Caco-2 (cell line): ENCODE measurements at regions not wholly inside any gene's neighbourhood (a gene's known extent, or its start where the extent isn't known, plus 50 kb on each side); places are given as distances from the start of the nearest gene placed in this dataset.

Experiments
- BruUV-seq: library from RNA; stranded (reverse); fragments of 400-500 nt; replicated peaks from 2 replicates; lab custom pipeline; 2021; lab: Mats Ljungman, UMichigan
- CTCF ChIA-PET: fragments of 300-600 bp; sonication (Branson Sonifier 250); formaldehyde crosslinking; loops from one replicate; lab custom pipeline; 2022; ENCODE audit warnings: antibody characterized with exemption; lab: Charles Lee
- POLR2A ChIA-PET: fragments of 300-600 bp; sonication (Branson Sonifier 250); formaldehyde crosslinking; loops from one replicate; lab custom pipeline; 2022; ENCODE audit warnings: antibody characterized with exemption; lab: Charles Lee
- DNase-seq, 2 experiments: peaks; one replicate each; pipeline versions ENCODE4 v3.0.0 to v3.0.0-alpha.2; 2020 to 2022
- H3K27me3 ChIP-seq: replicated peaks from 2 replicates; pipeline ENCODE4 v1.6.0; 2011; ENCODE audit warnings: low read length; ENCODE audit not compliant: control insufficient read depth, insufficient read depth
- H3K36me3 ChIP-seq: 2 replicates; pipeline ENCODE4 v1.5.1; 2011; ENCODE audit warnings: low read length; ENCODE audit not compliant: control insufficient read depth, insufficient read depth
- H3K4me1 ChIP-seq: fragments of 250-450 bp; sonication (Bioruptor Pico); 2 replicates; pipeline ENCODE4 v1.5.1; 2020; ENCODE audit warnings: mild to moderate bottlenecking
- H3K4me3 ChIP-seq: 2 replicates; pipeline ENCODE4 v1.5.1; 2011; ENCODE audit warnings: low read depth, mild to moderate bottlenecking, control low read depth, low read length
- H3K9me3 ChIP-seq: fragments of 250-450 bp; sonication (Bioruptor Pico); 2 replicates; pipeline ENCODE4 v1.5.1; 2020; ENCODE audit warnings: mild to moderate bottlenecking, moderate library complexity
- H3K27ac Mint-ChIP-seq: one replicate; pipeline ENCODE4 v1.8.0; 2022; ENCODE audit warnings: mixed read lengths; ENCODE audit not compliant: unreplicated experiment
- H3K27me3 Mint-ChIP-seq: one replicate; pipeline ENCODE4 v1.8.0; 2022; ENCODE audit warnings: mixed read lengths; ENCODE audit not compliant: insufficient read depth, unreplicated experiment
- H3K36me3 Mint-ChIP-seq: one replicate; pipeline ENCODE4 v1.8.0; 2022; ENCODE audit warnings: mild to moderate bottlenecking, mixed read lengths; ENCODE audit not compliant: insufficient read depth, unreplicated experiment
- H3K4me1 Mint-ChIP-seq: one replicate; pipeline ENCODE4 v1.8.0; 2022; ENCODE audit warnings: low read depth, mixed read lengths; ENCODE audit not compliant: unreplicated experiment
- H3K4me3 Mint-ChIP-seq: one replicate; pipeline ENCODE4 v1.8.0; 2022; ENCODE audit warnings: mild to moderate bottlenecking, moderate library complexity, mixed read lengths; ENCODE audit not compliant: unreplicated experiment
- H3K9me3 Mint-ChIP-seq: one replicate; pipeline ENCODE4 v1.8.0; 2022; ENCODE audit warnings: mixed read lengths; ENCODE audit not compliant: unreplicated experiment
- CTCF ChIP-seq, 2 experiments: fragments of 200-600 bp in 1 of 2; IDR thresholded peaks; 1 replicate in 1 of 2; 2 replicates in 1 of 2; pipeline versions ENCODE4 v1.5.1 to v1.8.0; 2011 to 2022; ENCODE audit warnings: antibody characterized with exemption in 1 of 2, control low read depth in 1 of 2, inconsistent platforms in 1 of 2, low read depth in 1 of 2, low read length in 1 of 2, mild to moderate bottlenecking in 1 of 2, moderate library complexity in 1 of 2; ENCODE audit not compliant: insufficient read depth in 1 of 2, severe bottlenecking in 1 of 2, unreplicated experiment in 1 of 2
- intact Hi-C: fragments of 100-400 bp; cut with micrococcal nuclease; formaldehyde crosslinking; loops from one replicate; pipeline ENCODE4 v1.10.0; 2022; ENCODE audit not compliant: unreplicated experiment

- Mint-ChIP-seq H3K4me1 (no peaks in the 10 kb centered on the region), H3K9me3 (no peaks in the 10 kb centered on the region), H3K36me3 (no peaks in the 10 kb centered on the region), H3K4me3 (no peak overlapping the region), H3K27me3 (no peaks in the 10 kb centered on the region), H3K27ac (no peak overlapping the region)
- no peaks in the 10 kb centered on the region for H3K9me3 ChIP-seq
- no peak overlapping the region for H3K4me3 ChIP-seq
- no TSS peak for BruUV-seq
- no peaks in the 10 kb centered on the region for H3K36me3 ChIP-seq
- ChIA-PET POLR2A (no interaction called here), CTCF (no interaction called here)
- no peak for TF ChIP-seq CTCF (IDR thresholded peaks at IDR 0.05; ENCODE audit: insufficient read depth in 1 of 2, low read depth in 1 of 2, low read length in 1 of 2, severe bottlenecking in 1 of 2, unreplicated experiment in 1 of 2)
- no peaks in the 10 kb centered on the region for H3K27me3 ChIP-seq
- no peak for DNase-seq
- intact Hi-C loops, result no loop called here
- H3K4me1 ChIP-seq, result no peaks in the 10 kb centered on the region
Measured at GRCh38 chr18:68316636-68317035, 398.3 kb downstream of the TMX3 start.

GRCh38 chr18:68314403-68314802 lies 400.5 kb downstream of the TMX3 start:
- Mint-ChIP-seq H3K4me3 (no peak overlapping the region), H3K9me3 (no peaks in the 10 kb centered on the region), H3K27ac (no peak overlapping the region), H3K36me3 (no peaks in the 10 kb centered on the region), H3K4me1 (no peaks in the 10 kb centered on the region), H3K27me3 (no peaks in the 10 kb centered on the region)
- Histone ChIP-seq H3K36me3 (no peaks in the 10 kb centered on the region), H3K4me1 (no peaks in the 10 kb centered on the region), H3K9me3 (no peaks in the 10 kb centered on the region), H3K4me3 (no peak overlapping the region), H3K27me3 (no peaks in the 10 kb centered on the region)
- BruUV-seq, result no TSS peak
- POLR2A ChIA-PET, result no interaction called here
- TF ChIP-seq CTCF (IDR thresholded peaks at IDR 0.05; ENCODE audit: insufficient read depth in 1 of 2, low read depth in 1 of 2, low read length in 1 of 2, severe bottlenecking in 1 of 2, unreplicated experiment in 1 of 2), result no peak
- intact Hi-C loops, result no loop called here
- CTCF ChIA-PET, result no interaction called here
- DNase-seq, result no peak

GRCh38 chr18:68301441-68301840 lies 413.5 kb downstream of the TMX3 start:
- Mint-ChIP-seq H3K4me3 (no peak overlapping the region), H3K4me1 (no peaks in the 10 kb centered on the region), H3K27ac (no peak overlapping the region), H3K9me3 (no peaks in the 10 kb centered on the region), H3K27me3 (no peaks in the 10 kb centered on the region), H3K36me3 (no peaks in the 10 kb centered on the region)
- ChIA-PET CTCF (no interaction called here), POLR2A (no interaction called here)
- Histone ChIP-seq H3K27me3 (no peaks in the 10 kb centered on the region), H3K36me3 (no peaks in the 10 kb centered on the region), H3K4me1 (no peaks in the 10 kb centered on the region), H3K4me3 (no peak overlapping the region), H3K9me3 (no peaks in the 10 kb centered on the region)
- BruUV-seq, result no TSS peak
- DNase-seq, result no peak
- intact Hi-C loops, result no loop called here
- no peak for TF ChIP-seq CTCF (IDR thresholded peaks at IDR 0.05; ENCODE audit: insufficient read depth in 1 of 2, low read depth in 1 of 2, low read length in 1 of 2, severe bottlenecking in 1 of 2, unreplicated experiment in 1 of 2)
